ENCODE measurements at regions not wholly inside any gene's neighbourhood (a gene's known extent, or its start where the extent isn't known, plus 50 kb on each side); places are given as distances from the start of the nearest gene placed in this dataset.

- no peak for DNase-seq (ENCODE audit: low spot score)
These were observed 656.1 kb downstream of the INHBA start for GRCh38 chr7:41046776-41047175.

- DNase-seq (ENCODE audit: low spot score), result no peak
These were observed 656.6 kb downstream of the INHBA start for GRCh38 chr7:41046221-41046761.

- peak; percentile 80 for DNase-seq (ENCODE audit: low spot score)
These were observed 657.2 kb downstream of the INHBA start for GRCh38 chr7:41045556-41046123.

GRCh38 chr7:41039981-41040380, 662.9 kb downstream of the INHBA start:
- no peak for DNase-seq (ENCODE audit: low spot score)

- DNase-seq (ENCODE audit: low spot score), result no peak
These were observed 663.4 kb downstream of the INHBA start for GRCh38 chr7:41039386-41039953.

GRCh38 chr7:41038211-41038610, 664.7 kb downstream of the INHBA start:
- no peak for DNase-seq (ENCODE audit: low spot score)

GRCh38 chr7:41037691-41038090, 665.2 kb downstream of the INHBA start:
- DNase-seq (ENCODE audit: low spot score), result no peak

GRCh38 chr7:41035794-41036193, 667.1 kb downstream of the INHBA start:
- DNase-seq (ENCODE audit: low spot score), result no peak

GRCh38 chr7:41033500-41033899, 669.4 kb downstream of the INHBA start:
- DNase-seq (ENCODE audit: low spot score), result no peak

- DNase-seq (ENCODE audit: low spot score), result no peak
These were observed 672.2 kb downstream of the INHBA start for GRCh38 chr7:41030673-41031072.

GRCh38 chr7:41029072-41029499, 673.8 kb downstream of the INHBA start:
- no peak for DNase-seq (ENCODE audit: low spot score)

GRCh38 chr7:41028580-41028979, 674.3 kb downstream of the INHBA start:
- DNase-seq (ENCODE audit: low spot score), result no peak

- peak; percentile 31 for DNase-seq (ENCODE audit: low spot score)
These were observed 675.3 kb downstream of the INHBA start for GRCh38 chr7:41027428-41028115.

- DNase-seq (ENCODE audit: low spot score), result no peak
These were observed 678.8 kb downstream of the INHBA start for GRCh38 chr7:41024126-41024525.

- DNase-seq (ENCODE audit: low spot score), result no peak
These were observed 682.8 kb downstream of the INHBA start for GRCh38 chr7:41020056-41020455.

GRCh38 chr7:41013117-41013516, 689.8 kb downstream of the INHBA start:
- DNase-seq (ENCODE audit: low spot score), result no peak

GRCh38 chr7:41012041-41012440, 690.8 kb downstream of the INHBA start:
- no peak for DNase-seq (ENCODE audit: low spot score)

- DNase-seq (ENCODE audit: low spot score), result no peak
These were observed 691.9 kb downstream of the INHBA start for GRCh38 chr7:41010967-41011366.

GRCh38 chr7:41010418-41010817, 692.5 kb downstream of the INHBA start:
- no peak for DNase-seq (ENCODE audit: low spot score)

GRCh38 chr7:41007811-41008210, 695.1 kb downstream of the INHBA start:
- no peak for DNase-seq (ENCODE audit: low spot score)

- no peak for DNase-seq (ENCODE audit: low spot score)
These were observed 695.5 kb downstream of the INHBA start for GRCh38 chr7:41007351-41007751.

- DNase-seq (ENCODE audit: low spot score), result peak; percentile 66
These were observed 696.4 kb downstream of the INHBA start for GRCh38 chr7:41006306-41006995.
